Thyroid gland (tissue), 4 donors: ENCODE measurements at regions not wholly inside any gene's neighbourhood (a gene's known extent, or its start where the extent isn't known, plus 50 kb on each side); places are given as distances from the start of the nearest gene placed in this dataset.

Experiments
- DNase-seq, 2 donors: peaks; one replicate each; pipeline ENCODE4 v3.0.0-alpha.2; 2019
- H3K27ac ChIP-seq, 3 donors: fragments of 200-600 bp; sonication (generic); 1 replicate in 2 of 3; 2 replicates in 1 of 3; pipeline ENCODE4 v1.5.1; 2016 to 2019; ENCODE audit warnings: mild to moderate bottlenecking in 1 of 3, moderate library complexity in 1 of 3
- H3K27me3 ChIP-seq: fragments of 200-600 bp; sonication (generic); one replicate; pipeline ENCODE4 v1.5.1; 2019
- H3K36me3 ChIP-seq, 2 donors: fragments of 200-600 bp; sonication (generic); one replicate each; pipeline ENCODE4 v1.5.1; 2016 to 2019
- H3K4me1 ChIP-seq, 2 donors: fragments of 200-600 bp; sonication (generic); one replicate each; pipeline ENCODE4 v1.5.1; 2017 to 2019
- H3K4me3 ChIP-seq, 3 donors: fragments of 200-600 bp; sonication (generic); replicated peaks in 1 of 3; 1 replicate in 2 of 3; 2 replicates in 1 of 3; pipeline ENCODE4 v1.5.1; 2016; ENCODE audit warnings: mild to moderate bottlenecking in 1 of 3
- H3K9me3 ChIP-seq: fragments of 200-600 bp; sonication (generic); one replicate; pipeline ENCODE4 v1.5.1; 2017
- CTCF ChIP-seq, 6 experiments: fragments of 200-600 bp in 3 of 6; fragments of 450-650 bp in 3 of 6; sonication (generic) in 3 of 6; IDR thresholded peaks; one replicate each; pipeline ENCODE4 v1.5.1; 2016 to 2019; ENCODE audit warnings: antibody characterized with exemption in 6 of 6, mild to moderate bottlenecking in 2 of 6, inconsistent platforms in 1 of 6, moderate library complexity in 1 of 6
- POLR2A ChIP-seq, 2 donors: fragments of 450-650 bp; IDR thresholded peaks; one replicate each; pipeline ENCODE4 v1.6.1; 2017; ENCODE audit warnings: antibody characterized with exemption in 2 of 2, mild to moderate bottlenecking in 2 of 2, moderate library complexity in 1 of 2
- whole genome bisulfite sequencing, 2 donors: methylation state at CpG; one replicate each; pipeline ENCODE4 v1.1.5; 2017; 5-methylcytosine and 5-hydroxymethylcytosine counted together
- intact Hi-C: fragments of 100-400 bp; cut with DNase I; formaldehyde crosslinking; loops from one replicate; pipeline ENCODE4 v1.15.1; 2023

- intact Hi-C loops, result no loop called here
- WGBS, 2 donors, result 62 to 74% methylated on average over 12 to 20 of the region's 20 CpGs
- H3K4me3 ChIP-seq, result no peak overlapping the region
- DNase-seq, result no peak
- H3K27me3 ChIP-seq, result no peaks in the 10 kb centered on the region
- H3K27ac ChIP-seq, result no peak overlapping the region
- H3K4me1 ChIP-seq, result no peaks in the 10 kb centered on the region
- H3K9me3 ChIP-seq, result no peaks in the 10 kb centered on the region
- no peak for TF ChIP-seq CTCF (IDR thresholded peaks at IDR 0.05)
- no peak for TF ChIP-seq POLR2A (IDR thresholded peaks at IDR 0.05)
- H3K36me3 ChIP-seq, result no peaks in the 10 kb centered on the region
These were observed 1295.8 kb downstream of the BRD1 start for GRCh38 chr22:48531761-48532435.

- intact Hi-C loops, result no loop called here
- H3K27ac ChIP-seq, result no peak overlapping the region
These were observed 1296.6 kb downstream of the BRD1 start for GRCh38 chr22:48531108-48531507.

GRCh38 chr22:48530666-48531065 lies 1297.0 kb downstream of the BRD1 start:
- no peaks in the 10 kb centered on the region for H3K27me3 ChIP-seq
- no peak for DNase-seq
- no peaks in the 10 kb centered on the region for H3K9me3 ChIP-seq
- H3K4me3 ChIP-seq, result no peak overlapping the region
- H3K36me3 ChIP-seq, result no peaks in the 10 kb centered on the region
- H3K27ac ChIP-seq, result no peak overlapping the region
- intact Hi-C loops, result no loop called here
- H3K4me1 ChIP-seq, result no peaks in the 10 kb centered on the region
- 66 to 75% methylated on average over 6 of the region's 10 CpGs for WGBS, 2 donors
- no peak for TF ChIP-seq POLR2A (IDR thresholded peaks at IDR 0.05)
- TF ChIP-seq CTCF (IDR thresholded peaks at IDR 0.05), result no peak

More at GRCh38 chr22:48531108-48531507, 1296.6 kb downstream of the BRD1 start:
- no peak overlapping the region for H3K4me3 ChIP-seq
- TF ChIP-seq CTCF (IDR thresholded peaks at IDR 0.05) (no peak), POLR2A (IDR thresholded peaks at IDR 0.05) (no peak)
- no peaks in the 10 kb centered on the region for H3K36me3 ChIP-seq
- no peak for DNase-seq
- H3K9me3 ChIP-seq, result no peaks in the 10 kb centered on the region
- H3K4me1 ChIP-seq, result no peaks in the 10 kb centered on the region
- WGBS, 2 donors, result 83% methylated on average over 4 of the region's 11 CpGs; no CpG with 5 or more reads in 1 of the 2 donors
- no peaks in the 10 kb centered on the region for H3K27me3 ChIP-seq

- 66 to 77% methylated on average over 11 to 12 of the region's 13 CpGs for WGBS, 2 donors
- H3K4me1 ChIP-seq, result no peaks in the 10 kb centered on the region
- H3K4me3 ChIP-seq, result no peak overlapping the region
- H3K27me3 ChIP-seq, result no peaks in the 10 kb centered on the region
- H3K27ac ChIP-seq, result no peak overlapping the region
- intact Hi-C loops, result no loop called here
- TF ChIP-seq CTCF (IDR thresholded peaks at IDR 0.05), result no peak
- no peak for TF ChIP-seq POLR2A (IDR thresholded peaks at IDR 0.05)
- no peak for DNase-seq
- no peaks in the 10 kb centered on the region for H3K9me3 ChIP-seq
- no peaks in the 10 kb centered on the region for H3K36me3 ChIP-seq
These were observed 1299.3 kb downstream of the BRD1 start for GRCh38 chr22:48528221-48528915.

- no peak for DNase-seq
- intact Hi-C loops, result no loop called here
- no peaks in the 10 kb centered on the region for H3K27me3 ChIP-seq
- TF ChIP-seq CTCF (IDR thresholded peaks at IDR 0.05) (no peak), POLR2A (IDR thresholded peaks at IDR 0.05) (no peak)
- H3K4me1 ChIP-seq, result no peaks in the 10 kb centered on the region
- H3K4me3 ChIP-seq, result no peak overlapping the region
- WGBS, 2 donors, result 84 to 90% methylated on average over 10 to 14 of the region's 14 CpGs
- H3K27ac ChIP-seq, result no peak overlapping the region
- no peaks in the 10 kb centered on the region for H3K36me3 ChIP-seq
- no peaks in the 10 kb centered on the region for H3K9me3 ChIP-seq
These were observed 1303.9 kb downstream of the BRD1 start for GRCh38 chr22:48523761-48524160.
